HG02623 (cell line): ENCODE measurements at regions not wholly inside any gene's neighbourhood (a gene's known extent, or its start where the extent isn't known, plus 50 kb on each side); places are given as distances from the start of the nearest gene placed in this dataset.

Experiments used
- ATAC-seq: cut with Tn5 transposase; IDR thresholded peaks from one replicate; pipeline ENCODE4 v1.9.1; 2021; ENCODE audit warnings: moderate library complexity; ENCODE audit not compliant: unreplicated experiment

DNA sequence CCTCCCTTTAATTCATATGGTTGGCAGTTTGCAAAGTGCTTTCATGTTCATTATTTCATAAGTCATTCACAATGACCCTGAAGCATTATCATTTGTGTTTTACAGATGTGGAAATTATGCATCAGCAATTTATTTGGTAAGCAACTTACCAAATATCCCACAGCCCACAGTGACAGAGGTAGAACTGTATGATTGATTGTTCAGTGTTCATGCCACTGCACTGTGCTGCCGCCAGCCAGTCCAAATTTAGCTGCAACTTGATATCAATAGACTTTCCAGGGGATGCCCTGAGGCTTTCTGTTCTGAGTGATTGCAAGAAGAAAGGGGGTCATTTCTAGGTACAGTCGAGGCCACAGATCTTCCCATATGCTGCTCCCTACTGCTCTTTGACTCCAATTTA is 380.3 kb downstream of the PLPP3 start:
- no peak for ATAC-seq

DNA sequence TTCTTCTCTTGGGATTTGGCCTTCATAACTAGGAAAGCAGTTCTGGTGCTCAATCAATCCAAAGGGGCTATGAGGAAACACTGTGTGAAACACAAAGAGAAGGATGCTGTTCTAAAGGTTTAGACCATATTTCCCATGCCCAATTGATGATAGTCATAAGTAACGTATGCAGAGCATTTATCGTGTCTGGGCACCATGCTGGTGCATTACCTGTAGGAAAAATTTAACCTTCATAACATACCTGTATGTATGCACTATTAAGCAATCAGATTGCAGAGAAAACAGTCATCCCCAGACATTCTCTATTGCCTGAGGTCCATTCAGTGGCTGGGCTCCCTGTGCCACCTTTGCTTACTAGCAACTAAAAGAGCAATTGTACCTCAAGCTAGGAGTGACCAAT is 381.4 kb downstream of the PLPP3 start:
- ATAC-seq = no peak

DNA sequence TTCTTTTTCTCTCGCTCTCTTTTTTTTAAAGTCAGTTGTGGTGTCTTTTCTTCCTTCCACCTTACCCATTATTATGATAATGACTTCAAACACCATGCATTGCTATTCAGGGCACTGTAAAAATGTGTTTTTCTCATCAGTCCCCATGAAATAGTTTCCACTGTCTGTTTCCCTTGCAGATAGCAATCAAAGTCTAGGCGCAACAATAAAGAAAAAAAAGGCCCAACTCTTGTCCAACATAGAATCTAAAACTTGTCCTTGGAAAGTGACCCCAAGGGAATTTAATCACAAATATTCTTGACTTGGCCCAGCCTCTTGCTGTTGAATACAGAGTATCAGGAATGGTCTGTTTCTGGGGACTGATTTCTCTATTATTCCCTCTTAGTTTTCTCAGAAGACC is 382.5 kb downstream of the PLPP3 start:
- ATAC-seq = no peak

DNA sequence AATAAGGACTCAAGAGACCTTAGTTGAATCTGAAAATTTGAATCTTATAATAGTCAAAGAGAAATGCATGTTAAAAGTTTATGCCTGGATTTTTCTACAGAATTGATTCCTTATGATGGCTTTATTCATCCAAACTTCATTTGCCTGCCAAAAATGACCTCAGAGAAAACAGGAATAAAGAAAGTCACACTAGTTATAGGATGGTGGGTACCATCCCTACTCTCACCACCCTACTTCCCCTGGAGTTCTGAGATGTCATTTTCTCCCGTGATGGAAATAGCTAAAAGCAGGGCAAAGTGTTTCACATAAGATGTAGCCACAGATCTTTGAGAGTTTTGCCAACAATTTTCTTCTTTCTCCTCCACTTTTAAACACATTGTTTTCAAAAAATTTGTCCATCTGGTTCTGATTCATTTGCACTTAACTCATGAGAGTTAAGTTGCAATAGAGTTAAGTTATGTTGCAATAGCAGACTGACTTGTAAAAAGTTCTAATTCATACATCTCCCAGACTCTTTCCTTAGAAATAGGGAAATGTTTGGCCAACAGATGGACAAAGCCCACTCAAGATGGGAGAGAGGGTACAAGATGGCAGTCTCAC is 384.6 kb downstream of the PLPP3 start:
- no peak for ATAC-seq

DNA sequence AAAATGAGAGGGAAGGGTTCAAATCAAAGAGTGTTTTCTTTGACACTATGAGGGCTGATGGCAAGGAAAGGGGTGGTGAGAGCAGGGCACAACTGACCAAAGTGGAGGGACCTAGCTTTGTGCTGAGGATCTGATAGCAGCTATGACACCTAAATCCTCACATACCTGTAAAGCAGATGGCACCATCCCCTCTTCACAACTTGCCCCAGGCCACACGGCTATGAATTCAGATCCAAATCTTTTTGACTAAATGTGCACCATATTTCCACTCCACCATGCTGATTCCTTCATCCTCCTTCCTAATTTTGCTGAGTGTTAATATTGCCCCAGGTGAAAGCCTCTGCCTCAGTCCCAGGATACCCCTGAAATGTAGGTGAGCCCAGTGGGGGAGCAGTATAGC is 385.7 kb downstream of the PLPP3 start:
- no peak for ATAC-seq

DNA sequence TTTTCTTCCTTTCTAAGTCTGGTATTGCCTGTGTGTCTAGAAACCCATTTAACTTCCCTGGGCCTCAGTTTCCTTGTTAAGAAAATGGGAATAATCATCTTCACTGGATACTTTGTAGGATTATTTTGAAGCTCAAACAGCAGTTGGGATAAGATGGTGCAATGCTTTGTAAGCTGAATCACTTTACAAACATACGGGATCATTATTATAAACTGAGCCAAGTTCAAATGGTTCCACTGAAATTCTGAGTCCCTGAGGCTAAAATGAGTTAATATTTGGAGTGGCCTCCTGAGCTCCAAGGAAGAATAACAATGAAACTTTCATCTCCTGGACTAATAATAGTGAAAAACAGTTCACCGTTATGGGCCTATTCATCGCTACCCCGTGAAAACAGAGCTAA is 388.0 kb downstream of the PLPP3 start:
- ATAC-seq = no peak

DNA sequence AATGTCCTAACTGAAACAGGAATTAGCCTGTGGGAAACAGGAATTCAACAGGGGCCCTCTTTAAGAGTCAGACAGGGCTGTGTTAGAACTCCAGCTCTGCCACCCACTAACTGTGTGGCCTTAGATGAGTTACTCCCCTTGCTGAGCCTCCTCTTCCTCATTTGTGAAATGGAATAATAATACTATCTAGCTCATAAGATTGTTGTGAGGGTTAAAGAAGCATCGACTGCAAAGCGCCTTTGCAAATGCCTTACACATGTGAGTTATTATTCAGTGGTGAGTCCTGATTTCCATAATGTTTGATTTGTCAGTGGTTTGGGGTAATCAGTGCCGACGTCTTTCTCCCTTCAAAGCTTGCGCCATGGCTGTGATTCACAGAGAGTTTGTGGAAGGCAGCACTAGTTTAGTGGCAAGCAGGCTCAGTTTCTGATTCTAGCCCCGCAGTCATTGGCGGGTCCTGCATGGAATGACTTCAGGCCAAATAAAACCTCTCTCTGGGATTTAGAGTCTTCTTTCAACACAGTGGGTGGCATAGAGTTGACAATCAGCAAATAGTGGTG is 388.5 kb downstream of the PLPP3 start:
- ATAC-seq = no peak

DNA sequence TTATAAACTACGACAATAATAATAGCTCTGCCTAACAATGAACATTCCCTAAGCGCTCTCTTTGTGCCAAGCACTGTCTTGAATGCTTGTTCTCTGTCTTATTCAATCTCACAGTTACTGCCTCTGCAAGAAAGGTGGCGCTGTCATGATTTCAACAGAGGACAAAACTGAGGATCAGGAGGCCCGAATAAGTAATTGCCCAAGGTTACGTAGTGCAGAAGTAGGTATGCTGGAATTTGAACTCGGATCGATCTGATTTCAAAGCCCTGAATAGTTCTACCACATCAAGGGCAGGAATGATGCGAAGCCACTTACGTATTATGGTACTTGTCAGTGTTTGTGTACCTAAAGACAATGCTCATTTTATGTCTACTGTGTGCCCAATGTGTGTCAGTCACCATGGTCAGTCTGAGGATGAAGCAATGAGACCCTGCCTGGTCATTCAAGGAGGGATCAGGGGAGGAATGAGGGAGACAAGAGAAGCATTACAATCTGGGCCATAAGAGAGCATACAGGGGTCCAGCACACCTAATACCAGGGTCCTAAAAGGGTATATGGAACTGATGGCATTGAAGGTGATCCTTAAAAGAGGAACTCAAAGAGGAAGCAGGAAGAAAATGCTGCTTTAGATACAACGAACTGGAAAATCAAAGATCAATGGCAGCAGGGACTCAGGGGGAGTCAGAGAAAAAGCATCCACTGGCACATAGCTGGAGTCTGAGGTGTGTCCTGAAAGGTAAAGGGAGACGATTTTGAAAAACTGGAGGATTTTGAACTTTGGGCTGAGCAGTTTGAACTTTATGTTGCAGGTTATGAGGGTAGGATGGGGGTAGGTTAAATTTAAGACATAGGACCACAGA is 389.2 kb downstream of the PLPP3 start:
- no peak for ATAC-seq

DNA sequence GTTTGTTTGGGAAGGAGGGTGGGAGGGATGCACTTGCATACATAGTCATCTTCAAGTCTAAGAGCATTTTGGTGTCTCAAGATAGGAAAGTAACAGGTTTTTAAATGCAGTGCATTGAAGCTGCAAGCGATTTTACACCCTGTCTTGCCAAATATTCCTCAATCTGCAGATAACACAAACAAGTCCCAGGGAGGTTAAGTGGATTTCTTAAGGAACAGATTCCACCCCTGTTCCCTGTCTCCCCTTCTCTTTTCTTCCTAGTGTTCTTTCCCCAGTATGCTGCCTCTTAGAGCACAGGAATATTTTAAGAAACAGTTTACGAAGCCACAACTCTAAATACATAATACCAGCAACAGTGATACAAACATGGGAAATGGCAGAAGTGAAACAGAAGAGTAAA is 389.9 kb downstream of the PLPP3 start:
- ATAC-seq = no peak

DNA sequence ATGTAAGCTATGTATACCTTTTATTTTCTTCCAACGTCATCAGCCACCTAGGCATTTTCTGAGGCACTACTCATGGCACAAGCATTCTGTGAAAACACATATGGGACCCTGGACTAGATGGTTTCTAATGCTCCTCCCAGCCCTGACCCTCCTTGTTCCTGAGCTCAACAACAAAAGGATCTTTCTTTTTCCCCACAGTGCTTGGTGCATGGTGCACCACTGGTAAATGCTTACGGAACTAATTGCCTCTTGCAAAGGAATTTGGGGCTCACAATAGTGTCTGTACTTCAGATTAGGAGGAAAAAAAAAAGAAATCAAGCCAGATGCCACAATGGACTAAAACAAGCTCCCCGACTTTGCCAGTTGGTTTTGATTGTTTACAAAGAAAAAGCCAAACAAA is 390.5 kb downstream of the PLPP3 start:
- ATAC-seq = no peak

DNA sequence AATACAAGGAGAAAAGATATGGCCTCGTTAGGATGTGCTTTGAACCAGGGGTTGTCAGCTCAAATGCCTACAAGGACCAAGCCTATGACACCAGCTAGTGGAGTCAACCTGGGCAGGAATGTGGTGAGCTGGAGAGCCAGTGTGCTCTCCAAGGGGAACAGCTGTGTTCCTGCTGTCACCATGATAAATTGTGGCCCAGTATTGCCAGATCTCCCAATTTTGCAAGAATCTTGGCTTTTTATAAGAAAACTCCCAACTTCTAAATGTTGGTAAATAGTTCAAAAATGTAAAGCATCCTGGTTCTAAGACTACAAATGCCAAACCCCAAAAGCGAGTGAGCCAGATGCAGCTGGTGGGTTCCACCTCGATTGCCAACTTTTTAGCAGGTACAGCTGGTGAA is 391.1 kb downstream of the PLPP3 start:
- ATAC-seq = no peak

DNA sequence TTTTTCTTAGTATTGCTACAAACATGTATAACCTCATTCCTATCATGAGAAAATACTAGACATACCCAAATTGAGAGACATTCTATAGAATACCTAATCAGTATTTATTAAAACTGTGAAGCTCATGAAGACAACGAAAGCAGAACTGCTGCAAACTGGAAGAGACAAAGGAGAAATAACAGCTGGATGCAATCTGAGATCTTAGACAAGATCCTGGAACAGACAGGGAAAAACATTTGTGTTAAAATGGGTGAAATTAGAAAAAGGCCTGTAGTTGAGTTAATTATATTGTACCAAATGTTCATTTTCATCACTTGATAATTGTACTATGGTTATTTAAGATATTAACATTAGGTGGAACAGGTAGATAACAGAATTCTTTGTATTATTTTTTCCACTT is 392.0 kb downstream of the PLPP3 start:
- ATAC-seq = no peak

DNA sequence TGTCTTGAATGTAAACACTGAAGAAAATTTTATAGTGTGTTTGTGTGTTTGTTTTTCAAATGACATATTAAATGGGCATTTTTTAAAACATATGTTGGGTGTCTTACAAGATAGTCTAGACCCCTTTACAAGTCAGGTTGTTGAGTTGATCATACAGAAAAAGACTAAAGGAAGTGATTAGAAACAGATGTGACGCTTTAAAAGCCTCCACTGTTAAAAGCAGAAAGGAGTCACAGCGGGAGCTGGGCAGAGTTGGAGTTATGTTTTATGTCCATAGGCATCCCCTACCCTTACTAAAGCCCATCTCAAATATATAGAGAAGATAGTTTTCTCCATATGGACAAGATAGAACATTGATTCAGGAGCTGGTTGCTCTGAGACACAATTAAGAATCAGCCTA is 393.9 kb downstream of the PLPP3 start:
- ATAC-seq = no peak

DNA sequence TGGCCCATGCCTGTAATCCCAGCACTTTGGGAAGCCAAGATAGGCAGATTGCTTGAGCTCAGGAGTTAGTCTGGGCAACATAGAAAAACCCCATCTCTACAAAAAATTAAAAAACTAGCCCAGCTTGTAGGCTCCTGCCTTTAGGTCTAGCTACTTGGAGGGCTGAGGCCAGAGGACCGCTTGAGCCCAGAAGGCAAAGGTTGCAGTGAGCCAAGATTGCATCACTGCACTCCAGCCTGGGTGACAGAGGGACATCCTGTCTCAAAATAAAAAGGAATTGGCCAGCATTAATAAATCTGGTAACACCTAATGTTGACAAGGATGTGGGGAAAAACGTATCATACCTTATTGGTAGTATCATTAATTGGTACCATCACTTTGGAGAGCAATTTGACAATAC is 396.2 kb downstream of the PLPP3 start:
- no peak for ATAC-seq

DNA sequence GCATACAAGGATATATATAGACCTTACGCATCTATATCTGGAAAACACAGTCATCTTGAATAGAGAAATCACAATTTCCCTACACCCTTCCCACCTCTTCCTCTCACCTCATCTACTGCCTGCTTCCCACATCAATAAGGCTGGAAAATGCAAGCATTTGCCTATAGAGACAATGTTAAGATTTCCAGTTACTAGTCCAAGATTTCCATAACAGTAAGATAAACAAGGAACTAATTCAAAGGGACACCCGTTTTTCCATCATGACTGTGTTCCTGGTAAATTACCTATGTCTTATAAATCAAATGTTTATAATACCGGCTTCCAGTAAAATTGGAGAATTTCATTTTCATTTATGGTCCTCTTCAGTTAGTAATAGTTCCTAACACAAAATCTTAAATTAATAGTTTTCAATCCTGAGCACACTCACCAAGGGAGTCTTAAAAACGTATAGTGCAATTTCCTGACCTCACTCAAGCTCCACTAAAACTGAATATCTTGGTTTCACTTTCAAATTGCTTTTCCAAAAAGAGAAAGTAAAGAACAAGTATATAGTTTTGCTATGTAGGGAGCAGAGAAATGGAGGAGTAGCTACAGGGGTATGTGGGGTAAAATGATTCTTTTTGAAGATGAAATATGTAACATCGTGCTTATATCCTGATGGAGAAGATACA is 398.7 kb downstream of the PLPP3 start:
- ATAC-seq = no peak

DNA sequence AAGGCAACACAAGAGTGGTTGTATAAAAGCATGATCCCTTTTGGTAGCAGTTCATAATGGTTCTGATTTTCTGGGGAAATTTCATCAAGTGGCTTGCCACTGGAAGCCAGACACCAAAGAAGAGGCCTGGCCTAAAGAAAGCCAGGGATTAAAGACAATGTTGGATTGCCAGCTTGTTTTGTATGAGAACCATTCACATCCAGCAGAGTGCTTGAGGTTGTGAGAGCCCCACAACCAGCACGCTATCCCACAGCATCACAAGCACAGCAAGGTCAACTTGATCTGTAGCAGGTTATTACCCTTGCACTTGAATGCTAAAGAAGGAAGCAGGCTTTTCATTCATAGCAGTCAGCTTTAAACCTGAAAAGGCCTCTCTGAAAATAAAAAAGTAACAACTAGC is 399.8 kb downstream of the PLPP3 start:
- ATAC-seq = no peak

DNA sequence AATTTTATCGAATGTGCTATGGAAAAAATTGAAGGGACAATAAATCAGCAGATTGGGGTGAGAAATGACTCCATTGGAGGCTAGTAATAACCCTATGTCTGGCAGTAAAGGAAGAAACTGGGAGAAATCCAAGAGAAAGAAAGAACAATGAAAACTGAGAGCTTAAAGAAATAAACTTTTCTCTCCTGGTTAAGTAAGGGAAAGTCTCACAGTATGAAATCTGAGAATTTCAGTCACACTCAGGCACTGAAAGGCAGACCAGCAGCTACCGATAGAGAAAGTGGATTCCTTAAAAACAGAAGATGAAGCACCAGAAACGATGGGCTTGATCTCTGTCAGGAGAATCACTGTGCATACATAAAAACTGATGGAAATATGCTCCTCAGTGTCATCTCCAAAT is 404.2 kb downstream of the PLPP3 start:
- ATAC-seq = no peak

DNA sequence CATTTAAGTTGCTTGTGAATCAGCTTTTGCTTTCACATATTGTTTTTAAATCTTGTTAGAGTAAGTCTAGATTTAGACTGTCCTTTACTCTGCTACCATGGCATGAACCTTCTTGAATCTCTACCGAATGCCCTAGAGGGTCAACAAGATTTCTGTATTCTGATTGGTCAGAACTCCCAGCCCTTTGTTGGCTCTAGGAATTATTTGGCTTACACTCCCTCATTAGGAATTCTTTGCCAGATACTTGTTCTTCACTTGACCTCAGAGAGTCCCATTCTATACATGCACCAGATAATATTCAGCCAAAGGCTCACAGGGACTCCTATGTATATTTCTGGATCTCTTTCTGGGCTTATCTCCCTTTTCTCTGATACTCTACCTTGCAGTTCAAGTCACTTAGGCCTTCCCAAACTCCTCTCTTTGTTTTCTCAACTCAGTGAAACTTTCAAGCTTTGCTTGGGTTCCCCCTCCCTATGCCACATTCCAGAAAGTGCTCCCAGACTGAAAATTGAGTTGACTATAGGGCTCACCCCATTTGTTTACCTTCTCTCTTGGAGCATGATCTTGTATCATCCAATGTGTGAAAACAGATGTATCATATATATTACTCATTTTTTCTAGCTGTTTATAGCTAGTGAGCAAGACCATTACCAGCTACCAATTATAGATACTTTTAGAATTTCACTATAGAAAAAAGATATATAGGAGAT is 405.0 kb downstream of the PLPP3 start:
- ATAC-seq = no peak

DNA sequence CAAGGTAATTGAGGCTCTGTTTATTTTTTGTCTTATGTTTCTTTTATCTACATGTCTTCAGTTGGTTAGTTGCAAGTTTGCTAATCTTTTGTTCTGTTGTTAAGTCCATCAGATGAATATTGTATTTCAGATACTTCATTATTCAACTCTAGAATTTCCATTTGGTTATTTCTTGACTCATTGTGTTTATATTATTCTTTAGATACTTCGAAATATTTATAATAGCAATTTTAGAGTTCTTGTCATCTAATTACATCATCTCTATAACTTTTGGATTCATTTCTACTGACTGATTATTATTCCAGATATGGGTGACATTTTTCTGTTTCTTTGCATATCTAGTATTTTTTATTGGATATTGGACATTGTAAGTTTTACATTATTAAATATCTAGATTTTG is 405.6 kb downstream of the PLPP3 start:
- ATAC-seq = no peak

DNA sequence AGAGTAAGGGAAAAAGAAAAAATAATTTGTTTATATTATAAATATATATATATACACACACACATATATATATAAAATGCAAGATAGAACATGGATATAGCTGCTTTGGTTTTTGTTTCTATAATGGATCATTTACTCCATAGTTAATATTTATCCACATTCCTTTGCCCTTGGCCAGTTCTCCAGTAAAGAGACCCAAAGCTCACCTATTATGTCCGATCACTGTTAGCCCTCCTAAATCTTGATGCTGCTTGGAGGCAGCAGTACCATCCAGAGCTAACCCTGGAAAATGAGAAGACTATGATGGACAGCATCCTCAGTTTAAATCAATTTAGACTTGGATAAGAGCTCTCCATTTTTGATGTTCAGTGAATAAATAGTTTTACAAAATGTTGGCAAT is 407.7 kb downstream of the PLPP3 start:
- no peak for ATAC-seq

DNA sequence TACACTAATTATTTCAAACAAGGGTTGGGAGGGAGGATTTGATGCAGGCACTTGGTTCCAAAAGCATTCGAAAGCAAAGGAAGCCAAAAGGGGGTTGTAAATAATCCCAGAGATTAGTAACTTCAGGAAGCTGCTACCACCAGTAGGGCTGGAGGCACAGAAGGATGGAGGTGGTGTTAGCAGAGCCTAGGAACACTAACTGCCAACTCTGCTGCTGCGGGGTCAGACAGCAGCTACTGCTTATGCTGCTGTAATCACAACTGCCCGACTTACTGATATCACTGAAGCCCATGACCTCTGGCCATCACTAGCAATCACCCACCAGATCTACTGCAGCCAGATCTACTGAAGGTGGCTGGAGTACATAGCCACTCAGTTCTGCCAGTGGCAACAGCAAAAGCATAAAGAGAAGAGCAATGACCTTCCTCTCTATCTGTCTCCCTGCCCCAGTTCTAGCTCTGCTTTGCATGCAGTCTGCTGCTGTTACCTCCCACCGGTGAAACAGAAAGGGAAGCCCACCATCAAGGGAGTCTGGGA is 408.5 kb downstream of the PLPP3 start:
- no peak for ATAC-seq
